ENCODE measurements at regions not wholly inside any gene's neighbourhood (a gene's known extent, or its start where the extent isn't known, plus 50 kb on each side); places are given as distances from the start of the nearest gene placed in this dataset.

GRCh38 chr11:28965819-28966218, 857.6 kb downstream of the METTL15 start:
- CTCF ChIA-PET: no interaction called here
- H3K27ac ChIP-seq (ENCODE audit: insufficient read depth in 1 of 2, low read depth in 1 of 2, low read length in 2 of 2, poor library complexity in 1 of 2, severe bottlenecking in 2 of 2): no peak overlapping the region
- DNase-seq: no peak
- no peak overlapping the region for H3K4me3 ChIP-seq (ENCODE audit: control insufficient read depth in 1 of 7, extremely low read depth in 1 of 7, insufficient read depth in 4 of 7, low read depth in 2 of 7, low read length in 6 of 7)
- no peaks in the 10 kb centered on the region for H3K9me3 ChIP-seq (ENCODE audit: control extremely low read depth in 1 of 5, control insufficient read depth in 4 of 5, insufficient read depth in 2 of 5, low read depth in 1 of 5, low read length in 4 of 5)
- no peaks in the 10 kb centered on the region for H3K36me3 ChIP-seq (ENCODE audit: control insufficient read depth in 4 of 4, insufficient read depth in 4 of 4, low read length in 3 of 4)
- H3K4me1 ChIP-seq (ENCODE audit: control extremely low read depth in 1 of 4, control insufficient read depth in 4 of 4, insufficient read depth in 4 of 4, low read length in 3 of 4): no peaks in the 10 kb centered on the region
- no peaks in the 10 kb centered on the region for H3K27me3 ChIP-seq (replicated peaks in 2 of 5; ENCODE audit: control insufficient read depth in 4 of 5, insufficient read depth in 5 of 5, low read length in 4 of 5)
- WGBS (ENCODE audit: insufficient coverage): 100% methylated on average over 1 of the region's 1 CpG
- POLR2A ChIA-PET: no interaction called here

GRCh38 chr11:28964811-28965210, 856.6 kb downstream of the METTL15 start:
- CTCF ChIA-PET: no interaction called here

GRCh38 chr11:28963187-28963586, 855.0 kb downstream of the METTL15 start:
- no peaks in the 10 kb centered on the region for H3K4me1 ChIP-seq (ENCODE audit: control extremely low read depth in 1 of 4, control insufficient read depth in 4 of 4, insufficient read depth in 4 of 4, low read length in 3 of 4)
- no peak overlapping the region for H3K27ac ChIP-seq (ENCODE audit: insufficient read depth in 1 of 2, low read depth in 1 of 2, low read length in 2 of 2, poor library complexity in 1 of 2, severe bottlenecking in 2 of 2)
- ChIA-PET POLR2A (no interaction called here), CTCF (interaction anchor here (0.5 kb wide), 1 partner anchor 1893 kb away, joined by 3 read pairs; no protein-coding TSS in a partner anchor)
- no CpG with 5 or more reads among the region's 1 CpG for WGBS (ENCODE audit: insufficient coverage)
- H3K27me3 ChIP-seq (replicated peaks in 2 of 5; ENCODE audit: control insufficient read depth in 4 of 5, insufficient read depth in 5 of 5, low read length in 4 of 5): no peaks in the 10 kb centered on the region
- H3K9me3 ChIP-seq (ENCODE audit: control extremely low read depth in 1 of 5, control insufficient read depth in 4 of 5, insufficient read depth in 2 of 5, low read depth in 1 of 5, low read length in 4 of 5): no peaks in the 10 kb centered on the region
- no peaks in the 10 kb centered on the region for H3K36me3 ChIP-seq (ENCODE audit: control insufficient read depth in 4 of 4, insufficient read depth in 4 of 4, low read length in 3 of 4)
- no peak for DNase-seq
- H3K4me3 ChIP-seq (ENCODE audit: control insufficient read depth in 1 of 7, extremely low read depth in 1 of 7, insufficient read depth in 4 of 7, low read depth in 2 of 7, low read length in 6 of 7): no peak overlapping the region

More at GRCh38 chr11:28964811-28965210, 856.6 kb downstream of the METTL15 start:
- Histone ChIP-seq H3K36me3 (ENCODE audit: control insufficient read depth in 4 of 4, insufficient read depth in 4 of 4, low read length in 3 of 4) (no peaks in the 10 kb centered on the region), H3K4me3 (ENCODE audit: control insufficient read depth in 1 of 7, extremely low read depth in 1 of 7, insufficient read depth in 4 of 7, low read depth in 2 of 7, low read length in 6 of 7) (no peak overlapping the region), H3K27ac (ENCODE audit: insufficient read depth in 1 of 2, low read depth in 1 of 2, low read length in 2 of 2, poor library complexity in 1 of 2, severe bottlenecking in 2 of 2) (no peak overlapping the region), H3K27me3 (replicated peaks in 2 of 5; ENCODE audit: control insufficient read depth in 4 of 5, insufficient read depth in 5 of 5, low read length in 4 of 5) (no peaks in the 10 kb centered on the region), H3K9me3 (ENCODE audit: control extremely low read depth in 1 of 5, control insufficient read depth in 4 of 5, insufficient read depth in 2 of 5, low read depth in 1 of 5, low read length in 4 of 5) (no peaks in the 10 kb centered on the region), H3K4me1 (ENCODE audit: control extremely low read depth in 1 of 4, control insufficient read depth in 4 of 4, insufficient read depth in 4 of 4, low read length in 3 of 4) (no peaks in the 10 kb centered on the region)
- WGBS (ENCODE audit: insufficient coverage): no CpG with 5 or more reads among the region's 1 CpG
- POLR2A ChIA-PET: no interaction called here
- no peak for DNase-seq

- no peaks in the 10 kb centered on the region for H3K36me3 ChIP-seq (ENCODE audit: control insufficient read depth in 4 of 4, insufficient read depth in 4 of 4, low read length in 3 of 4)
- H3K9me3 ChIP-seq (ENCODE audit: control extremely low read depth in 1 of 5, control insufficient read depth in 4 of 5, insufficient read depth in 2 of 5, low read depth in 1 of 5, low read length in 4 of 5): no peaks in the 10 kb centered on the region
- H3K27me3 ChIP-seq (replicated peaks in 2 of 5; ENCODE audit: control insufficient read depth in 4 of 5, insufficient read depth in 5 of 5, low read length in 4 of 5): no peaks in the 10 kb centered on the region
- CTCF ChIA-PET: no interaction called here
- H3K27ac ChIP-seq (ENCODE audit: insufficient read depth in 1 of 2, low read depth in 1 of 2, low read length in 2 of 2, poor library complexity in 1 of 2, severe bottlenecking in 2 of 2): no peak overlapping the region
- POLR2A ChIA-PET: no interaction called here
- WGBS (ENCODE audit: insufficient coverage): 83% methylated on average over 2 of the region's 5 CpGs
- H3K4me3 ChIP-seq (ENCODE audit: control insufficient read depth in 1 of 7, extremely low read depth in 1 of 7, insufficient read depth in 4 of 7, low read depth in 2 of 7, low read length in 6 of 7): no peak overlapping the region
- H3K4me1 ChIP-seq (ENCODE audit: control extremely low read depth in 1 of 4, control insufficient read depth in 4 of 4, insufficient read depth in 4 of 4, low read length in 3 of 4): no peaks in the 10 kb centered on the region
- no peak for DNase-seq
These were observed 854.3 kb downstream of the METTL15 start for GRCh38 chr11:28962502-28962901.

GRCh38 chr11:28961726-28962125, 853.5 kb downstream of the METTL15 start:
- Histone ChIP-seq H3K27me3 (replicated peaks in 2 of 5; ENCODE audit: control insufficient read depth in 4 of 5, insufficient read depth in 5 of 5, low read length in 4 of 5) (no peaks in the 10 kb centered on the region), H3K27ac (ENCODE audit: insufficient read depth in 1 of 2, low read depth in 1 of 2, low read length in 2 of 2, poor library complexity in 1 of 2, severe bottlenecking in 2 of 2) (no peak overlapping the region), H3K4me3 (ENCODE audit: control insufficient read depth in 1 of 7, extremely low read depth in 1 of 7, insufficient read depth in 4 of 7, low read depth in 2 of 7, low read length in 6 of 7) (no peak overlapping the region), H3K4me1 (ENCODE audit: control extremely low read depth in 1 of 4, control insufficient read depth in 4 of 4, insufficient read depth in 4 of 4, low read length in 3 of 4) (no peaks in the 10 kb centered on the region), H3K36me3 (ENCODE audit: control insufficient read depth in 4 of 4, insufficient read depth in 4 of 4, low read length in 3 of 4) (no peaks in the 10 kb centered on the region), H3K9me3 (ENCODE audit: control extremely low read depth in 1 of 5, control insufficient read depth in 4 of 5, insufficient read depth in 2 of 5, low read depth in 1 of 5, low read length in 4 of 5) (no peaks in the 10 kb centered on the region)
- POLR2A ChIA-PET: no interaction called here
- 67% methylated on average over 1 of the region's 1 CpG for WGBS (ENCODE audit: insufficient coverage)
- CTCF ChIA-PET: no interaction called here
- no peak for DNase-seq

- WGBS (ENCODE audit: insufficient coverage): 100% methylated on average over 2 of the region's 3 CpGs
- POLR2A ChIA-PET: no interaction called here
These were observed 848.3 kb downstream of the METTL15 start for GRCh38 chr11:28956446-28956845.

GRCh38 chr11:28951191-28951590, 843.0 kb downstream of the METTL15 start:
- 83% methylated on average over 1 of the region's 1 CpG for whole genome bisulfite sequencing (ENCODE audit: insufficient coverage)
- H3K9me3 ChIP-seq (ENCODE audit: control extremely low read depth in 1 of 5, control insufficient read depth in 4 of 5, insufficient read depth in 2 of 5, low read depth in 1 of 5, low read length in 4 of 5): peaks cover 0 to 1% (median 0%) of the 10 kb centered on the region in 5 experiments
- ChIA-PET POLR2A (no interaction called here), CTCF (no interaction called here)
- no peaks in the 10 kb centered on the region for H3K4me1 ChIP-seq (ENCODE audit: control extremely low read depth in 1 of 4, control insufficient read depth in 4 of 4, insufficient read depth in 4 of 4, low read length in 3 of 4)
- H3K27ac ChIP-seq (ENCODE audit: insufficient read depth in 1 of 2, low read depth in 1 of 2, low read length in 2 of 2, poor library complexity in 1 of 2, severe bottlenecking in 2 of 2): no peak overlapping the region
- H3K4me3 ChIP-seq (ENCODE audit: control insufficient read depth in 1 of 7, extremely low read depth in 1 of 7, insufficient read depth in 4 of 7, low read depth in 2 of 7, low read length in 6 of 7): no peak overlapping the region
- H3K36me3 ChIP-seq (ENCODE audit: control insufficient read depth in 4 of 4, insufficient read depth in 4 of 4, low read length in 3 of 4): no peaks in the 10 kb centered on the region
- DNase-seq: no peak
- H3K27me3 ChIP-seq (replicated peaks in 2 of 5; ENCODE audit: control insufficient read depth in 4 of 5, insufficient read depth in 5 of 5, low read length in 4 of 5): no peaks in the 10 kb centered on the region

More at GRCh38 chr11:28956446-28956845, 848.3 kb downstream of the METTL15 start:
- peaks cover 0 to 1% (median 0%) of the 10 kb centered on the region in 5 experiments for H3K9me3 ChIP-seq (ENCODE audit: control extremely low read depth in 1 of 5, control insufficient read depth in 4 of 5, insufficient read depth in 2 of 5, low read depth in 1 of 5, low read length in 4 of 5)
- no peak overlapping the region for H3K4me3 ChIP-seq (ENCODE audit: control insufficient read depth in 1 of 7, extremely low read depth in 1 of 7, insufficient read depth in 4 of 7, low read depth in 2 of 7, low read length in 6 of 7)
- H3K27ac ChIP-seq (ENCODE audit: insufficient read depth in 1 of 2, low read depth in 1 of 2, low read length in 2 of 2, poor library complexity in 1 of 2, severe bottlenecking in 2 of 2): no peak overlapping the region
- H3K27me3 ChIP-seq (replicated peaks in 2 of 5; ENCODE audit: control insufficient read depth in 4 of 5, insufficient read depth in 5 of 5, low read length in 4 of 5): no peaks in the 10 kb centered on the region
- CTCF ChIA-PET: no interaction called here
- no peaks in the 10 kb centered on the region for H3K4me1 ChIP-seq (ENCODE audit: control extremely low read depth in 1 of 4, control insufficient read depth in 4 of 4, insufficient read depth in 4 of 4, low read length in 3 of 4)
- DNase-seq: no peak
- H3K36me3 ChIP-seq (ENCODE audit: control insufficient read depth in 4 of 4, insufficient read depth in 4 of 4, low read length in 3 of 4): no peaks in the 10 kb centered on the region
